HEK293T (cell line): ENCODE measurements at regions not wholly inside any gene's neighbourhood (a gene's known extent, or its start where the extent isn't known, plus 50 kb on each side); places are given as distances from the start of the nearest gene placed in this dataset.

Source experiments
- ARNT ChIP-seq: fragments of 450-650 bp; IDR thresholded peaks from 2 replicates; pipeline ENCODE4 v1.6.1; 2017; ENCODE audit warnings: mild to moderate bottlenecking
- CTBP1 ChIP-seq: fragments of 450-650 bp; IDR thresholded peaks from 2 replicates; pipeline ENCODE4 v1.6.1; 2016; ENCODE audit warnings: borderline replicate concordance
- FOXA1 ChIP-seq: fragments of 450-650 bp; IDR thresholded peaks from 2 replicates; pipeline ENCODE4 v1.6.1; 2016; ENCODE audit warnings: mild to moderate bottlenecking
- LEF1 ChIP-seq: fragments of 450-650 bp; IDR thresholded peaks from 2 replicates; pipeline ENCODE4 v1.6.1; 2017; ENCODE audit warnings: mild to moderate bottlenecking, borderline replicate concordance
- SUZ12 ChIP-seq: fragments of 450-650 bp; IDR thresholded peaks from 2 replicates; pipeline ENCODE4 v1.6.1; 2016; ENCODE audit warnings: mild to moderate bottlenecking
- TARDBP ChIP-seq: fragments of 450-650 bp; IDR thresholded peaks from 2 replicates; pipeline ENCODE4 v1.6.1; 2016
- ZNF384 ChIP-seq: fragments of 450-650 bp; IDR thresholded peaks from 2 replicates; pipeline ENCODE4 v1.6.1; 2016

- TF ChIP-seq ARNT (no peak), LEF1 (no peak), CTBP1 (no peak), SUZ12 (no peak), TARDBP (no peak), FOXA1 (no peak), ZNF384 (no peak)
These were observed 621.7 kb upstream of the BOD1L1 start for GRCh38 chr4:14249226-14249625.
